Activated B cell treated with CpG ODN at 0.5 μM for 24 hours (primary cell): ENCODE measurements at regions not wholly inside any gene's neighbourhood (a gene's known extent, or its start where the extent isn't known, plus 50 kb on each side); places are given as distances from the start of the nearest gene placed in this dataset.

Source experiments
- ATAC-seq: fragments of 200-7000 bp; cut with Tn5 transposase; one replicate; pipeline ENCODE4 v1.10.0; 2021; ENCODE audit warnings: low read depth, mild to moderate bottlenecking, moderate library complexity
- CTCF ChIA-PET: fragments of 350-600 bp; sonication (Branson Sonifier 250); formaldehyde crosslinking; loops from one replicate; lab custom pipeline; 2021; ENCODE audit warnings: antibody characterized with exemption; lab: Charles Lee
- POLR2A ChIA-PET: fragments of 350-600 bp; sonication (Branson Sonifier 250); formaldehyde crosslinking; loops from one replicate; lab custom pipeline; 2021; ENCODE audit warnings: antibody characterized with exemption; lab: Charles Lee
- DNase-seq: peaks from one replicate; pipeline ENCODE4 v3.0.0; 2022
- H3K27ac Mint-ChIP-seq: one replicate; pipeline ENCODE4 v1.8.0; 2020; ENCODE audit warnings: mixed read lengths
- H3K27me3 Mint-ChIP-seq: one replicate; pipeline ENCODE4 v1.8.0; 2021; ENCODE audit warnings: mixed read lengths
- H3K36me3 Mint-ChIP-seq: one replicate; pipeline ENCODE4 v1.8.0; 2021; ENCODE audit warnings: low read depth, mixed read lengths
- H3K4me1 Mint-ChIP-seq: one replicate; pipeline ENCODE4 v1.8.0; 2021; ENCODE audit warnings: mixed read lengths
- H3K4me3 Mint-ChIP-seq: one replicate; pipeline ENCODE4 v1.8.0; 2020; ENCODE audit warnings: mild to moderate bottlenecking, mixed read lengths
- H3K9me3 Mint-ChIP-seq: one replicate; pipeline ENCODE4 v1.8.0; 2020; ENCODE audit warnings: mixed read lengths
- intact Hi-C: fragments of 100-400 bp; cut with micrococcal nuclease; formaldehyde crosslinking; loops from one replicate; pipeline ENCODE4 v1.15.1; 2024
- TF ChIP-seq, protein P1 (sequence below): fragments of 200-600 bp; IDR thresholded peaks from one replicate; pipeline ENCODE4 v1.8.0; 2022; ENCODE audit warnings: antibody characterized with exemption, mild to moderate bottlenecking

DNA sequence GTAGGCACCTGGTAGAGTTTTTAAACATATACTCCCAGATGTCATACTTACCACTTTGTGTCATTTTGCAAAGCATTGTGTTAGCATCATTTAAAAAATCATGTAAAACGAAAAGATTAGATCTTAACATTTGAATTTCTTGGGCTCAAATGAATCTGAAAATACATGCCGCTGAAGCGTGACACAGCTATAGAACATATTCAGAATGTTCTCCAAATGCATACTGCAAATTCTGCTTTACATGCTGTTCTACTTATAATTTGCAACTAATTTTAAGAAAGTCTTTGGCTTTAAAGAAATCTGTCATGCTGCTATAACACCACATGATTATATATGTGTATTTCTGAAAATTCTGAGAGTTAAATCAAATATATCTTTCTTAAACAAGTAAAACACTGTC lies 109.2 kb upstream of the CAV2 start:
- TF ChIP-seq, protein P1, sequence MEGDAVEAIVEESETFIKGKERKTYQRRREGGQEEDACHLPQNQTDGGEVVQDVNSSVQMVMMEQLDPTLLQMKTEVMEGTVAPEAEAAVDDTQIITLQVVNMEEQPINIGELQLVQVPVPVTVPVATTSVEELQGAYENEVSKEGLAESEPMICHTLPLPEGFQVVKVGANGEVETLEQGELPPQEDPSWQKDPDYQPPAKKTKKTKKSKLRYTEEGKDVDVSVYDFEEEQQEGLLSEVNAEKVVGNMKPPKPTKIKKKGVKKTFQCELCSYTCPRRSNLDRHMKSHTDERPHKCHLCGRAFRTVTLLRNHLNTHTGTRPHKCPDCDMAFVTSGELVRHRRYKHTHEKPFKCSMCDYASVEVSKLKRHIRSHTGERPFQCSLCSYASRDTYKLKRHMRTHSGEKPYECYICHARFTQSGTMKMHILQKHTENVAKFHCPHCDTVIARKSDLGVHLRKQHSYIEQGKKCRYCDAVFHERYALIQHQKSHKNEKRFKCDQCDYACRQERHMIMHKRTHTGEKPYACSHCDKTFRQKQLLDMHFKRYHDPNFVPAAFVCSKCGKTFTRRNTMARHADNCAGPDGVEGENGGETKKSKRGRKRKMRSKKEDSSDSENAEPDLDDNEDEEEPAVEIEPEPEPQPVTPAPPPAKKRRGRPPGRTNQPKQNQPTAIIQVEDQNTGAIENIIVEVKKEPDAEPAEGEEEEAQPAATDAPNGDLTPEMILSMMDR = no peak
- ATAC-seq (no peak), DNase-seq (no peak)
- ChIA-PET POLR2A (no interaction called here), CTCF (no interaction called here)
- Mint-ChIP-seq H3K4me3 (no peak overlapping the region), H3K9me3 (no peaks in the 10 kb centered on the region), H3K4me1 (no peaks in the 10 kb centered on the region), H3K36me3 (no peaks in the 10 kb centered on the region), H3K27me3 (peaks cover 4% of the 10 kb centered on the region), H3K27ac (no peak overlapping the region)
- intact Hi-C loops = no loop called here

DNA sequence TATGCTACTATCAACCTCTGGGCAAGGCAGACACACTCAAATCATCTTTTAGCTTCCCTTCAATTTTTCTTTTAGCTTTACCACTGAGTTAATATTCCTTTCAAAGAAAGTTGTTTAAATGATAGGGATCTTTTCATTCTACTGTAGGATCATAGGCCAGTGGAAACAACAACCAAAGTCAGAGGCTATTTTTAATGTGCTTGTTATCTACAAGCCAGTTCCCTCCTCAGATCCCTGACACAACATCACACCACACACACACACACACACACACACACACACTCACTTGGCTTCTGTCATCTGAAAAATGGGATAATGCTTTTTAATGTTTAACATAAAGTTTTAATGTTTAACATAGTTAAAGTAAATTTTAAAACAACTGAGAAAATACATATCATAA lies 106.7 kb upstream of the CAV2 start:
- H3K9me3 Mint-ChIP-seq = peaks cover 2% of the 10 kb centered on the region
- ATAC-seq = no peak
- H3K4me3 Mint-ChIP-seq = no peak overlapping the region
- peaks cover 2% of the 10 kb centered on the region for H3K27me3 Mint-ChIP-seq
- ChIA-PET POLR2A (no interaction called here), CTCF (no interaction called here)
- no peak overlapping the region for H3K27ac Mint-ChIP-seq
- H3K36me3 Mint-ChIP-seq = no peaks in the 10 kb centered on the region
- H3K4me1 Mint-ChIP-seq = no peaks in the 10 kb centered on the region
- intact Hi-C loops = no loop called here
- DNase-seq = no peak
- TF ChIP-seq, protein P1 = no peak

- no peak overlapping the region for H3K4me3 Mint-ChIP-seq
- no peak overlapping the region for H3K27ac Mint-ChIP-seq
- ChIA-PET POLR2A (no interaction called here), CTCF (no interaction called here)
- intact Hi-C loops = no loop called here
- no peaks in the 10 kb centered on the region for H3K4me1 Mint-ChIP-seq
- TF ChIP-seq, protein P1 = no peak
- H3K9me3 Mint-ChIP-seq = peaks cover 7% of the 10 kb centered on the region
- H3K27me3 Mint-ChIP-seq = peaks cover 2% of the 10 kb centered on the region
- H3K36me3 Mint-ChIP-seq = no peaks in the 10 kb centered on the region
- DNase-seq = no peak
- ATAC-seq = no peak
Measured at GRCh38 chr7:116393654-116394053, 105.9 kb upstream of the CAV2 start.

- H3K27me3 Mint-ChIP-seq = peaks cover 2% of the 10 kb centered on the region
- ChIA-PET CTCF (no interaction called here), POLR2A (no interaction called here)
- no peaks in the 10 kb centered on the region for H3K4me1 Mint-ChIP-seq
- peaks cover 7% of the 10 kb centered on the region for H3K9me3 Mint-ChIP-seq
- H3K4me3 Mint-ChIP-seq = no peak overlapping the region
- DNase-seq (no peak), ATAC-seq (no peak)
- no peaks in the 10 kb centered on the region for H3K36me3 Mint-ChIP-seq
- TF ChIP-seq, protein P1 = no peak
- H3K27ac Mint-ChIP-seq = no peak overlapping the region
- intact Hi-C loops = no loop called here
Measured at GRCh38 chr7:116394106-116394505, 105.4 kb upstream of the CAV2 start.

DNA sequence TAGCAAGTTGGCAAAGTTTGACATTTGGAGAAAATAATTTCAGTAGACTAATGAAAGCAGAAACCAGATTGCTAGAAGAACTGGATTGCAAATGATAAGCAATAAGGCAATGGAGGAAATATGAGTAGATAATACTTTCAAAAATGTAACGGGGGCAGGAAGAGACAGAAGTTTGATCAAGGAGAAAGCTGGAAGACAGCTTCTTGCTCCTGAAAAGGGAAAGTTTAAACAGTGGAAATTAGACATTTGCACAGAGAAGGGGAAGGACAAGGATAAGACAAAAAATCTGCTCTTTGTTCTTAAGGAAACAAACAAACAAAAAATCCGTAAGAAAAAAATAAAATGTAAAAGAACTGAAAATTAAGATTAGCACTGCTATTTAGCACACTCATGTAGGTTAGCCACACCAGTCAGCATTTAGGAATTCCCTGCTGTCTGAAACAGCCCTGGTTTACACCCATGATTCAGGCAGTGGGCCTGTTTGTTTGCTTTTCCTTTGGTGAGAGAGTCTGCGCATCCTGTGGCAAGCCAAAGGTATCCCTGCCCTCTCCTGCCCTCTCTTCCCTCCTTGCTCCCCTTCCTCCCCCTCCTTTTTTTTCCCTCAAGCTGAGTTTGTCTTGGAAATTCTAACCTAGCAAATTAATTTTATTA lies 104.3 kb upstream of the CAV2 start:
- Mint-ChIP-seq H3K27ac (no peak overlapping the region), H3K4me1 (no peaks in the 10 kb centered on the region), H3K4me3 (no peak overlapping the region), H3K27me3 (peaks cover 2% of the 10 kb centered on the region), H3K9me3 (peaks cover 7% of the 10 kb centered on the region), H3K36me3 (no peaks in the 10 kb centered on the region)
- ATAC-seq (no peak), DNase-seq (no peak)
- CTCF ChIA-PET = interaction anchor here (0.8 kb wide), 1 partner anchor 190 kb away, joined by 3 read pairs; no protein-coding TSS in a partner anchor
- intact Hi-C loops = no loop called here
- TF ChIP-seq, protein P1 = no peak
- POLR2A ChIA-PET = no interaction called here
